Glomerular visceral epithelial cell (primary cell): ENCODE measurements at regions not wholly inside any gene's neighbourhood (a gene's known extent, or its start where the extent isn't known, plus 50 kb on each side); places are given as distances from the start of the nearest gene placed in this dataset.

ENCODE experiments used
- DNase-seq: peaks from one replicate; pipeline ENCODE4 v3.0.0-alpha.2; 2016; ENCODE audit errors: extremely low spot score

DNA sequence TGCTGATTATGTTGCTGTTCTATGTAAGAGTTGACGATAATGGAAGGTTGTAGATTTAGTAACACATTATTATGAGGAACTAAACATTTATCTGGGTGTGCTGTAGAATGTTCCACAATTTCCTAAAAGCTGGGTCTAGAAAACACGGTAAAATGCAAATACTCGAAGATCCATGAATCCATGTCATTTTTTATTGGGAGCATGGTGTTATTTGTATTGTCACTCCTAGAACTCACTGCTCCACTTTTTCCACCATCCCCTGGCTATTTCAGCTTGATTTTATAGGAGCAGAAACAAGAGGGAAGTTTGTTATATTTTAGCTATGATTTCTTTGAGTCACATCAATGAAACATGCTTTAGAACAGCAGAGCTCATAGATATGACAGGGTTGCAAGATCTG lies 155.0 kb upstream of the ANK2 start:
- no peak for DNase-seq

DNA sequence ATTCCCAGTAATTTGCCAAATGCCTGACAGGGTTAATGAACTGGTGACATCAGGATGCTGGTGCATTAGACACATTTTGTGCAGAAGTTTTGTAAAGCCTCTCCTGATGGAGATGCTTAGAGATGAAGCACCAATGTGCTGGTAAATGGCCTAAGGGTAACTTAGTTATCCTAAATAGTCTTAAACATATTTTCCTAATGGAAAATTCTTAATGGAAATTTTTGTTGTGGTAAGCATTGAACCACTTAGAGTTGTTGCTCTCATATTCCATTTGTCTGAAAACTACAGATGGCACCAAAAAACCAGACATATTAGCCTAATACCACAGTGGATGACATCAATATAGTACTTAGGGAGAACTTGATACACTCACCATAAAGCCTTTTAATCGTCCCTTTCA lies 154.5 kb upstream of the ANK2 start:
- DNase-seq, result no peak

DNA sequence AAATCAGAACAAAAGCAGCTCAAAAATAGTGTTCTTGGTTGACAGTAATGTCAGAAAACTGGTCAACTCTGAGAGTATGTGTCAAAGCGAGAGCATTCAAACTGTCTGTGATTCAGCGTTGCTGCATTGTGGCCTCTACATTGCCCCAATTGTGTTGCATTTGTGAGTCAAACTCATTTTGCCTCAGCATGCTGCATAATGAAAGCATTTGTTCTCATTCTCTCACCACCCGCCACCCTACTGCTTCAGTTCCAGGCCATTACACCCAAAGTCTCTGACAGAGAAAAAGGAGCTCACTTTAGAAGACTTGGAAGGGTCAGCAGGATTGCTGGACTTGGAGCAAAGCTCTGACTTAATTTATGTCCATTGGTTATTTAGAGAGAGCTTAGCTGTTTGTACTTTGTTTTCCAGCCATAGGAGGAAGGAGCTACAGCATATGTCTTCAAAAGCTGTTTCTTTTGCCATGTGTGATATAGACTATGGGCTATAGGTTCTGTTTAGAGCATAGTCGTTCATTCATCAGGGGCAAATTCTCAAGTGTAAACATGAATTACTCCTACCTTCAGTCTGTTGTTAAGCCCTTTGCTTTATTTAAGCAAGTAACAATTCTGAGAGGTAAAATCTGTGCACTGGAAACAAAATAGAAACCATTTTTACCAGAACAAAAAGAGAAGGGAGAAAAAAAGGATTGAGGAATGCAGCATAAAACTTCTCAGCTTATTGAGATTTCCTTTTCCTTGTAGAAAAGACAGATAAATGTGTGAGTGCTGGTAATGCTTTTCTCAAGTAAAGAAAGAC lies 153.4 kb upstream of the ANK2 start:
- DNase-seq, result peak; percentile 12

- DNase-seq, result no peak
Measured at GRCh38 chr4:112896609-112897190, 152.8 kb upstream of the ANK2 start.

GRCh38 chr4:112897543-112897942 lies 151.9 kb upstream of the ANK2 start:
- no peak for DNase-seq

GRCh38 chr4:112898357-112899141 lies 150.9 kb upstream of the ANK2 start:
- peak; percentile 49 for DNase-seq

DNA sequence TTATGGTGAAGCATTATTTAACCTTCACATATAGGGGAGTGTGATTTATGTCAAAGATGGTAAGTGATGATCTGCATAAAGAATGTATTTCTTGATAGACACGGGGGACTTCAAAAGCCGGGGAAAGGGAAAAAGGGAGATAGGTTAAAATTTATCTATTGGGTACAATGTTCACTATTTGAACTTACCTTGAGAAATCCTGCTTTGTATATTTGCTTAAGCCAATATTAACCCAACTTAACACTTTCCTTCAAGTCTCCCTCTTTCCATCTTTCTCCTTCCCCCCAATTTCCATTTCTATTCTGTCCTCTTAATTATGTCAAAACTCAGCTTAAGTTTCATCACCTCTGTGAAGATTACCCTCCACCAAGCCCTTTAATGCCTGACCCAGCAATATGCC lies 149.0 kb upstream of the ANK2 start:
- DNase-seq, result no peak

GRCh38 chr4:112901962-112902411 lies 147.5 kb upstream of the ANK2 start:
- DNase-seq, result no peak

DNA sequence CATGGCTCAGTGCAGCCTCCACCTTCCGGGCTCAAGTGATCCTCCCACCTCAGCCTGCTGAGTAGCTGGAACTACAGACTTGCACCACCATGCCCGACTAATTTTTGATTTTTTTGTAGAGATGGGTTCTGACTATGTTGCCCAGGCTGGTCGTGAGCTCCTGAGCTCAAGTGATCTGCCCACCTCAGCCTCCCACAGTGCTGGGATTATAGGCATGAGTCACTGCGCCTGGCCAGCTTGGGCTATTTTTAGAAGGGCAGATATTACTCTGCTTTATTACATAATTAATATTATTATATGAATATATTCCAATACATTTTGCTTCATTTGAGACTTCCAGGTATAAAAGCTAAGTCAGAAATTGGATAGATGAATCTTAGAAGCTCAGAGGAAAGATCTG lies 143.7 kb upstream of the ANK2 start:
- no peak for DNase-seq

DNA sequence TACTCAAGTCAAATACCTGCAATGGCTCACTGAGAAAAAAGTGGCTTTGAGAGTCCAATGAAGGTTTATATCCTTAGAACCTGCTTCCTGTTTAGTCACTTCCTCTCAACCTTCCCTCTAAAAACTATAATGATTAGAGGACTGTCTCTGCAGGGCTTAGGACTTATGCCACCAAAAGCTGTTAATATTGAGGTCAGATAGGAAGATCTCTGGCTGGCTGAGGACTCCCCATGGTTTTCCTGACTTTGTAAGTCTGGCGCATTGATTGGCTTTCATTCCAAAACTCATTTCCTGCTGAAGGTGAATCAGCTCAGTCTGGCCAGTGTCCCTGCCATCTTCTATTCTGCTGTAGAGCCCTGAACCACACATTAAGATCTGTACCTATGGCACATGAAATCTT lies 140.9 kb upstream of the ANK2 start:
- peak; percentile 5 for DNase-seq

GRCh38 chr4:112910109-112910736 lies 139.2 kb upstream of the ANK2 start:
- DNase-seq, result peak; percentile 18

DNA sequence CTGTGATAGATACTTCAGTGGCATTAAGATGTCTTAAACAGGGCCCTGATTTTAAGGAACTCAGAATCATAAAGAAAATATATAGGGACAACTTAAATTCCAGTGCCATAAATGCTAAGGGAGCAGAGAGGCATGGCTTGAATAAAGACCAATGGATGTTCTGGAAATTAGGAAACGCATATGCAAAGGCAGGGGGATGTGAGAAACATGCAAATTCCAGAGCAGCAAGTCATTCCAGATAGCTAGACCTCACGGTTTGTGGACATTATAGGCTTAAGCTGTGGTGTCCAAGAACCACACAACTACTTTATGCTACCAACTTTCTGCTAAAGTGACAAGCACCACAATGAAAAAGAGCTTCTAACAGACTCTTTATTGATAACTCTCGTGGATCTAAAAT lies 132.6 kb upstream of the ANK2 start:
- peak; percentile 31 for DNase-seq

DNA sequence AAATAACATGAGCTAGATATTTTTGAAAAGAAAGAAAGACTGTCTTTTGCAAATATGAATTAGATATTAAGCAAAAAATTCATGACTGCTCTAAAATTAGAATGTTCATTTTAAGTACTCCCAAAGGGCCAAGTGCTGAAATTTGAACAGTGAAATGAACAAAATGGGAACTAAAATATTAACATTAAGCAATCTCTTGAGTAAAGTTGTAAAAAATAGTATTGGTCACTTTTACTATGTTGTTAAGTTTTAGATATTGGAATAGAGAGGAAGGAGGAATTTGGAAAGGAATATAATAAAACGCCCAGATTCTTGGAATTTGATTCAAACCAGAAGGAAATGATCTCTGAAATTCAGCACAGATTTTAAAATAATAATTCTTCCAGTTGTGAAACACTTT lies 125.9 kb upstream of the ANK2 start:
- no peak for DNase-seq

- no peak for DNase-seq
Measured at GRCh38 chr4:112926819-112927218, 122.6 kb upstream of the ANK2 start.

DNA sequence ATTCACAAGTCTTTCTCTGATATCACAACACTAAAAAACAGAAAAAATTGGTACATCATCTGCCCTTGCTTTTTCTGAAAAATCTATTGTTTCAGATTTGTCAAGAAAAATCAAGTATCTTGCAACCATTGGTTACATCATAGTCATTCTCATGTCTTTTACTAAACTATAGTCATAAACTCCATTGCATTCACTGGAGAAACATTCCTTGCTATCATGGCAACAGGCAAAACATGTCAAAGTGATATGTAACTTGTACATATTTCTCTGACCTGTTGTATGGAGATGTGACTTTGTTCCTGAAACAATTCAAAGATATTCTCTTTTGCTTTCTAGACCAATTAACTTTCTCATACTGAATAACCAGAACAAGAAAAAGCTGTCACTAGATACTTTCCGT lies 121.9 kb upstream of the ANK2 start:
- DNase-seq, result no peak

DNA sequence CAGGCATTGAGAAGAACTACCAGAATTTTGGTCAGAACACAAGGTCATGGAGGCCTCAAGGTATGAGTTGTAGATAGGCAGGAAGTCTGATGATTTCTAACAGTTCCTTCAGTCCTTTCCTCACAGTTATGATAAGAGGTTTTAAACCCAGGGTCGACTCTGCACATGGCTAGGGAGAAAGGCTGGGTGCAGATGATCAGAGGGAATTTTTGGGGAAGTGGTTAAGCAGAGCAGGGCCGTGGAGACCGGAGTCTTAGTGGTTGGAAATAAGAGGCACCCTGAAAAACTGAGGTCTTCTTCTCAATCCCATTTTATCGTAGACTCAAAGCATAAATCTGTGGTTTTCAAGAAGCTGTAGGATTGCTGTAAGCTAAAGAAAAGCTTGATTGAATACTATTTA lies 118.5 kb upstream of the ANK2 start:
- DNase-seq, result no peak

DNA sequence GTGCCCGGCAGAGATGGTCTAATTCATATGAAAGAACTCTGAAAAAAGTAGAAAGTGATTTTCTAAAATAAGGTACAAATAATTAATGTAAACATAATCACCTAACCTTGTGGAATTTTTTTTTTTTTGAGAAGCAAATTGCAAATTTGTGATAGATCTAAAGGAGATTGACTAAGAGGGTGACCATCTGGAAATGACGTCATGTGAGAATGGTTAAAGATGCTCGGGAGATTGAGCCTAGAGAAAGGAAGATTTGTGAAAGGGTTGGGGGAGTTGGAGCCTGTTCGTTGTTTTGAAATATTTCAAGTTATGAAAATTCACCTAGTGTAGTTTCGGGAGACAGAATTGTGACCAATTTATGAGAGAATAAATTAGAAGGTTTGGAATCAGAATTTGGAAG lies 115.7 kb upstream of the ANK2 start:
- no peak for DNase-seq

- DNase-seq, result peak; percentile 46
Measured at GRCh38 chr4:112938461-112939058, 110.9 kb upstream of the ANK2 start.

- no peak for DNase-seq
Measured at GRCh38 chr4:112939901-112940300, 109.6 kb upstream of the ANK2 start.

GRCh38 chr4:112940336-112940735 lies 109.1 kb upstream of the ANK2 start:
- no peak for DNase-seq

DNA sequence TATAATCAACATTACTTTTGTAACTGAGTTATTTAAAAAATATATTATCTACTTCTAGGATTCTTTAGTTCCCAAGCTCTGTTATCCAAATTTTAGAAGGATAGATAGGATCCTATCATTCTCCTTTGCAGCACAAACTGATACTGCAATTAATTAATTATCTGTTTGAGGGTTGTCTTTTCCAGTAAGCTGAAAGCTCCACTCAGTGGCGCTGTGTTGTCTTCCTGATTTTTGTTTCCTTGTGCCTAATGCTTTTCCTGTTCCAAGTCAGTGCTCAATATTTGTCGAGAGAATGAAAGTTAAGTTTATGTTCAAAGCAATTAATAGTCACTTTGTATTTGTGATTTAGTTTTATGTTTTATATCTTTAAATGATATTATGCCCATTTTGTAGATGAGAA lies 107.4 kb upstream of the ANK2 start:
- no peak for DNase-seq

GRCh38 chr4:112942997-112943396 lies 106.5 kb upstream of the ANK2 start:
- no peak for DNase-seq
